Activated CD4-positive, alpha-beta T cell treated with anti-CD3 and anti-CD28 coated beads for 24 hours (primary cell): ENCODE measurements at regions not wholly inside any gene's neighbourhood (a gene's known extent, or its start where the extent isn't known, plus 50 kb on each side); places are given as distances from the start of the nearest gene placed in this dataset.

Experiments used
- DNase-seq, 2 donors: peaks; one replicate each; pipeline ENCODE4 v3.0.0-alpha.2; 2020; ENCODE audit warnings: low read depth in 2 of 2

- no peak for DNase-seq
Measured at GRCh38 chr1:229762891-229763290, 136.8 kb downstream of the URB2 start.

- DNase-seq = no peak
Measured at GRCh38 chr1:229768232-229768631, 142.2 kb downstream of the URB2 start.

GRCh38 chr1:229769006-229769405, 143.0 kb downstream of the URB2 start:
- DNase-seq = no peak

- DNase-seq = no peak
Measured at GRCh38 chr1:229769809-229770208, 143.8 kb downstream of the URB2 start.

GRCh38 chr1:229778794-229779193, 152.7 kb downstream of the URB2 start:
- DNase-seq = no peak

- DNase-seq = no peak
Measured at GRCh38 chr1:229781453-229781852, 155.4 kb downstream of the URB2 start.

GRCh38 chr1:229782469-229782868, 156.4 kb downstream of the URB2 start:
- no peak for DNase-seq

- DNase-seq = no peak
Measured at GRCh38 chr1:229784834-229785233, 158.8 kb downstream of the URB2 start.

- no peak for DNase-seq
Measured at GRCh38 chr1:229786974-229787610, 161.0 kb downstream of the URB2 start.

- DNase-seq = no peak
Measured at GRCh38 chr1:229788004-229788403, 162.0 kb downstream of the URB2 start.

GRCh38 chr1:229792012-229792975, 166.2 kb downstream of the URB2 start:
- no peak for DNase-seq

GRCh38 chr1:229793488-229793887, 167.4 kb downstream of the URB2 start:
- DNase-seq = no peak

GRCh38 chr1:229798558-229798957, 172.5 kb downstream of the URB2 start:
- no peak for DNase-seq

- no peak for DNase-seq
Measured at GRCh38 chr1:229803626-229804217, 177.7 kb downstream of the URB2 start.

- DNase-seq = no peak
Measured at GRCh38 chr1:229808272-229808671, 182.2 kb downstream of the URB2 start.

- DNase-seq = no peak
Measured at GRCh38 chr1:229810140-229810539, 184.1 kb downstream of the URB2 start.

- DNase-seq = no peak
Measured at GRCh38 chr1:229810961-229811360, 184.9 kb downstream of the URB2 start.

GRCh38 chr1:229812148-229812547, 186.1 kb downstream of the URB2 start:
- DNase-seq = no peak

- DNase-seq = no peak
Measured at GRCh38 chr1:229812693-229813092, 186.6 kb downstream of the URB2 start.

GRCh38 chr1:229815076-229815475, 189.0 kb downstream of the URB2 start:
- DNase-seq = no peak

- DNase-seq = no peak
Measured at GRCh38 chr1:229815961-229816360, 189.9 kb downstream of the URB2 start.

GRCh38 chr1:229817936-229818335, 191.9 kb downstream of the URB2 start:
- DNase-seq = no peak

GRCh38 chr1:229819091-229819490, 193.0 kb downstream of the URB2 start:
- DNase-seq = no peak
